ENCODE measurements at regions not wholly inside any gene's neighbourhood (a gene's known extent, or its start where the extent isn't known, plus 50 kb on each side); places are given as distances from the start of the nearest gene placed in this dataset.

- TF ChIP-seq POLR2A (IDR thresholded peaks at IDR 0.05; ENCODE audit: low read length) (no peak), GATA1 (IDR thresholded peaks at IDR 0.05; ENCODE audit: low read depth, low read length) (no peak)
- no peak for DNase-seq
These were observed 50.3 kb upstream of the UGP2 start for GRCh38 chr2:63791387-63791786.
